ENCODE measurements at regions not wholly inside any gene's neighbourhood (a gene's known extent, or its start where the extent isn't known, plus 50 kb on each side); places are given as distances from the start of the nearest gene placed in this dataset.

DNA sequence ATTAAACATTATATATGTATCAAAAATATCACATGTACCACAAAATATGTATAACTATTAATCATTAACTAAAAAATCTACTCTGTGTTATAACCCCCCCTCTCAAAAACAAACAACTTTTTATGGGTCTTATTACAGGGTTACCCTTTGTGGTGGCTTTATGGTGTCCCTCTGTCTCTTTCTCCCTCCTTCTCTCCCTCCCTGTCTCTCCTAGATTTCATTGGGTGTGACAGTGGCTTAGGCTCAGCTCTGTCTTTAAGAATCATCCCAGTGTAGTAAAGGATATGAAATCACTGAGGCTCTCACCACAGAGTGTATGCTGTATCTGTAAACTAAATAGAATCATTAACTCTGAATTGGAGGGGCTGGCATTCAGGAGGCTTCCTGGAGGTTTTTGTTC, 93.7 kb downstream of the TDRD15 start:
- no peak overlapping the region for H3K27ac ChIP-seq (ENCODE audit: extremely low read depth, low read depth, low read length)
- TF ChIP-seq KLF9 (tag by site-specific recombination; IDR thresholded peaks at IDR 0.05; ENCODE audit: low read depth) (no peak), KLF1 (tag by site-specific recombination; IDR thresholded peaks at IDR 0.05) (no peak), ZNF791 (tag by site-specific recombination; IDR thresholded peaks at IDR 0.05) (no peak), YY2 (tag by site-specific recombination; IDR thresholded peaks at IDR 0.05) (no peak), ZFP69B (tag by site-specific recombination; IDR thresholded peaks at IDR 0.05) (no peak), ZNF184 (tag by site-specific recombination; IDR thresholded peaks at IDR 0.05) (no peak), ZNF19 (tag by site-specific recombination; IDR thresholded peaks at IDR 0.05; ENCODE audit: low read depth) (no peak), BCL11B (tag by site-specific recombination; IDR thresholded peaks at IDR 0.05; ENCODE audit: low read depth) (no peak), PRDM1 (tag by site-specific recombination; IDR thresholded peaks at IDR 0.05) (no peak), ZNF274 (IDR thresholded peaks at IDR 0.05; ENCODE audit: low read length) (no peak), ZNF274 (tag by site-specific recombination; IDR thresholded peaks at IDR 0.05; ENCODE audit: borderline replicate concordance) (no peak)
- TF ChIP-seq, protein P1, sequence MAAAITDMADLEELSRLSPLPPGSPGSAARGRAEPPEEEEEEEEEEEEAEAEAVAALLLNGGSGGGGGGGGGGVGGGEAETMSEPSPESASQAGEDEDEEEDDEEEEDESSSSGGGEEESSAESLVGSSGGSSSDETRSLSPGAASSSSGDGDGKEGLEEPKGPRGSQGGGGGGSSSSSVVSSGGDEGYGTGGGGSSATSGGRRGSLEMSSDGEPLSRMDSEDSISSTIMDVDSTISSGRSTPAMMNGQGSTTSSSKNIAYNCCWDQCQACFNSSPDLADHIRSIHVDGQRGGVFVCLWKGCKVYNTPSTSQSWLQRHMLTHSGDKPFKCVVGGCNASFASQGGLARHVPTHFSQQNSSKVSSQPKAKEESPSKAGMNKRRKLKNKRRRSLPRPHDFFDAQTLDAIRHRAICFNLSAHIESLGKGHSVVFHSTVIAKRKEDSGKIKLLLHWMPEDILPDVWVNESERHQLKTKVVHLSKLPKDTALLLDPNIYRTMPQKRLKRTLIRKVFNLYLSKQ (tag by site-specific recombination; IDR thresholded peaks at IDR 0.05; ENCODE audit: borderline replicate concordance): no peak
- TF ChIP-seq, protein P2, sequence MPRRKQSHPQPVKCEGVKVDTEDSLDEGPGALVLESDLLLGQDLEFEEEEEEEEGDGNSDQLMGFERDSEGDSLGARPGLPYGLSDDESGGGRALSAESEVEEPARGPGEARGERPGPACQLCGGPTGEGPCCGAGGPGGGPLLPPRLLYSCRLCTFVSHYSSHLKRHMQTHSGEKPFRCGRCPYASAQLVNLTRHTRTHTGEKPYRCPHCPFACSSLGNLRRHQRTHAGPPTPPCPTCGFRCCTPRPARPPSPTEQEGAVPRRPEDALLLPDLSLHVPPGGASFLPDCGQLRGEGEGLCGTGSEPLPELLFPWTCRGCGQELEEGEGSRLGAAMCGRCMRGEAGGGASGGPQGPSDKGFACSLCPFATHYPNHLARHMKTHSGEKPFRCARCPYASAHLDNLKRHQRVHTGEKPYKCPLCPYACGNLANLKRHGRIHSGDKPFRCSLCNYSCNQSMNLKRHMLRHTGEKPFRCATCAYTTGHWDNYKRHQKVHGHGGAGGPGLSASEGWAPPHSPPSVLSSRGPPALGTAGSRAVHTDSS (tag by site-specific recombination; IDR thresholded peaks at IDR 0.05): no peak
- TF ChIP-seq, protein P3, sequence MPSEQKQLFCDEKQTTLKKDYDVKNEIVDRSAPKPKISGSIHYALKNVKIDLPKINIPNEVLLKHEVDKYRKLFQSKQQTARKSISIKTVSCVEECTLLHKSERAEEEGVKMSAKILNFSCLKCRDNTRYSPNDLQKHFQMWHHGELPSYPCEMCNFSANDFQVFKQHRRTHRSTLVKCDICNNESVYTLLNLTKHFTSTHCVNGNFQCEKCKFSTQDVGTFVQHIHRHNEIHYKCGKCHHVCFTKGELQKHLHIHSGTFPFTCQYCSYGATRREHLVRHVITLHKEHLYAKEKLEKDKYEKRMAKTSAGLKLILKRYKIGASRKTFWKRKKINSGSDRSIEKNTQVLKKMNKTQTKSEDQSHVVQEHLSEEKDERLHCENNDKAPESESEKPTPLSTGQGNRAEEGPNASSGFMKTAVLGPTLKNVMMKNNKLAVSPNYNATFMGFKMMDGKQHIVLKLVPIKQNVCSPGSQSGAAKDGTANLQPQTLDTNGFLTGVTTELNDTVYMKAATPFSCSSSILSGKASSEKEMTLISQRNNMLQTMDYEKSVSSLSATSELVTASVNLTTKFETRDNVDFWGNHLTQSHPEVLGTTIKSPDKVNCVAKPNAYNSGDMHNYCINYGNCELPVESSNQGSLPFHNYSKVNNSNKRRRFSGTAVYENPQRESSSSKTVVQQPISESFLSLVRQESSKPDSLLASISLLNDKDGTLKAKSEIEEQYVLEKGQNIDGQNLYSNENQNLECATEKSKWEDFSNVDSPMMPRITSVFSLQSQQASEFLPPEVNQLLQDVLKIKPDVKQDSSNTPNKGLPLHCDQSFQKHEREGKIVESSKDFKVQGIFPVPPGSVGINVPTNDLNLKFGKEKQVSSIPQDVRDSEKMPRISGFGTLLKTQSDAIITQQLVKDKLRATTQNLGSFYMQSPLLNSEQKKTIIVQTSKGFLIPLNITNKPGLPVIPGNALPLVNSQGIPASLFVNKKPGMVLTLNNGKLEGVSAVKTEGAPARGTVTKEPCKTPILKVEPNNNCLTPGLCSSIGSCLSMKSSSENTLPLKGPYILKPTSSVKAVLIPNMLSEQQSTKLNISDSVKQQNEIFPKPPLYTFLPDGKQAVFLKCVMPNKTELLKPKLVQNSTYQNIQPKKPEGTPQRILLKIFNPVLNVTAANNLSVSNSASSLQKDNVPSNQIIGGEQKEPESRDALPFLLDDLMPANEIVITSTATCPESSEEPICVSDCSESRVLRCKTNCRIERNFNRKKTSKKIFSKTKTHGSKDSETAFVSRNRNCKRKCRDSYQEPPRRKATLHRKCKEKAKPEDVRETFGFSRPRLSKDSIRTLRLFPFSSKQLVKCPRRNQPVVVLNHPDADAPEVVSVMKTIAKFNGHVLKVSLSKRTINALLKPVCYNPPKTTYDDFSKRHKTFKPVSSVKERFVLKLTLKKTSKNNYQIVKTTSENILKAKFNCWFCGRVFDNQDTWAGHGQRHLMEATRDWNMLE (tag by site-specific recombination; conservative IDR thresholded peaks at IDR 0.05; ENCODE audit: low read depth): no peak
- CTCF ChIA-PET: no interaction called here

GRCh38 chr2:21220930-21221329, 97.2 kb downstream of the TDRD15 start:
- Histone ChIP-seq H3K9me3 (ENCODE audit: control insufficient read depth, insufficient read depth, low read depth, low read length) (no peaks in the 10 kb centered on the region), H3K4me1 (ENCODE audit: control insufficient read depth, insufficient read depth, low read length) (no peaks in the 10 kb centered on the region), H3K27ac (ENCODE audit: extremely low read depth, low read depth, low read length) (no peak overlapping the region), H3K4me3 (ENCODE audit: low read depth, low read length) (no peak overlapping the region), H3K36me3 (ENCODE audit: control insufficient read depth in 2 of 2, insufficient read depth in 1 of 2, low read length in 2 of 2) (no peaks in the 10 kb centered on the region)
- CTCF ChIA-PET: interaction anchor here (0.6 to 0.9 kb wide), 2 partner anchors 96 to 305 kb away, joined by 3 read pairs; no protein-coding TSS in a partner anchor
- POLR2A ChIA-PET: no interaction called here
- TF ChIP-seq TSHZ1 (tag by site-specific recombination; IDR thresholded peaks at IDR 0.05; ENCODE audit: borderline replicate concordance) (no peak), SCRT2 (tag by site-specific recombination; IDR thresholded peaks at IDR 0.05) (no peak), ZNF580 (tag by site-specific recombination; IDR thresholded peaks at IDR 0.05) (no peak), SCRT1 (tag by site-specific recombination; IDR thresholded peaks at IDR 0.05; ENCODE audit: borderline replicate concordance) (no peak), ZNF239 (tag by site-specific recombination; IDR thresholded peaks at IDR 0.05) (no peak), GFI1B (tag by site-specific recombination; IDR thresholded peaks at IDR 0.05) (no peak), ZNF561 (tag by site-specific recombination; IDR thresholded peaks at IDR 0.05; ENCODE audit: borderline replicate concordance) (no peak), PBX3 (CRISPR knock-in tag; IDR thresholded peaks at IDR 0.05) (no peak), ZBTB1 (tag by site-specific recombination; IDR thresholded peaks at IDR 0.05) (no peak), ZNF707 (tag by site-specific recombination; IDR thresholded peaks at IDR 0.05) (no peak)

More for the DNA sequence above, 93.7 kb downstream of the TDRD15 start:
- Histone ChIP-seq H3K4me3 (ENCODE audit: low read depth, low read length) (no peak overlapping the region), H3K36me3 (ENCODE audit: control insufficient read depth in 2 of 2, insufficient read depth in 1 of 2, low read length in 2 of 2) (no peaks in the 10 kb centered on the region), H3K9me3 (ENCODE audit: control insufficient read depth, insufficient read depth, low read depth, low read length) (no peaks in the 10 kb centered on the region), H3K4me1 (ENCODE audit: control insufficient read depth, insufficient read depth, low read length) (no peaks in the 10 kb centered on the region)
- POLR2A ChIA-PET: no interaction called here

Data from HEK293 (cell line).